CD4-positive, alpha-beta T cell (primary cell): ENCODE measurements at regions not wholly inside any gene's neighbourhood (a gene's known extent, or its start where the extent isn't known, plus 50 kb on each side); places are given as distances from the start of the nearest gene placed in this dataset.
"Not testable (repeated sequence)": the region's sequence is repeated elsewhere in the genome, so short reads cannot be mapped to it uniquely, and the experiment has no call there.

Experiments used
- ATAC-seq: fragments of 200-7000 bp; cut with Tn5 transposase; one replicate; pipeline ENCODE4 v1.10.0; 2022; ENCODE audit warnings: mild to moderate bottlenecking; ENCODE audit not compliant: poor library complexity
- CTCF ChIA-PET: fragments of 350-600 bp; sonication (Branson Sonifier 250); formaldehyde crosslinking; loops from one replicate; lab custom pipeline; 2021; ENCODE audit warnings: antibody characterized with exemption, inconsistent platforms; lab: Charles Lee
- POLR2A ChIA-PET: fragments of 350-600 bp; sonication (Branson Sonifier 250); formaldehyde crosslinking; loops from one replicate; lab custom pipeline; 2021; ENCODE audit warnings: antibody characterized with exemption, inconsistent platforms; lab: Charles Lee
- DNase-seq, 14 experiments: peaks; one replicate each; pipeline ENCODE4 v3.0.0-alpha.2; 2013 to 2020; ENCODE audit warnings: mixed read lengths in 2 of 14
- H3K27ac ChIP-seq, 2 donors: one replicate each; pipeline versions ENCODE4 v1.5.1 to v1.7.0; 2013; ENCODE audit warnings: low read length in 2 of 2, low read depth in 1 of 2, mild to moderate bottlenecking in 1 of 2
- H3K27me3 ChIP-seq, 2 experiments: 1 replicate in 1 of 2; 2 replicates in 1 of 2; pipeline versions ENCODE4 v1.6.1 to v1.7.0; 2013; ENCODE audit warnings: low read length in 2 of 2, control low read depth in 1 of 2, mild to moderate bottlenecking in 1 of 2, moderate library complexity in 1 of 2; ENCODE audit not compliant: insufficient read depth in 2 of 2, control insufficient read depth in 1 of 2
- H3K36me3 ChIP-seq: one replicate; pipeline ENCODE4 v1.6.1; 2013; ENCODE audit warnings: low read length, control low read depth; ENCODE audit not compliant: insufficient read depth
- H3K4me1 ChIP-seq: one replicate; pipeline ENCODE4 v1.6.1; 2013; ENCODE audit warnings: low read length, control low read depth; ENCODE audit not compliant: insufficient read depth
- H3K4me3 ChIP-seq: one replicate; pipeline ENCODE4 v1.5.1; 2013; ENCODE audit warnings: mild to moderate bottlenecking, low read length, moderate library complexity
- H3K9me3 ChIP-seq, 2 experiments: 1 replicate in 1 of 2; 2 replicates in 1 of 2; pipeline versions ENCODE4 v1.6.1 to v1.7.0; 2013; ENCODE audit warnings: low read length in 2 of 2, mild to moderate bottlenecking in 2 of 2, control low read depth in 1 of 2, moderate library complexity in 1 of 2; ENCODE audit not compliant: control insufficient read depth in 1 of 2, insufficient read depth in 1 of 2
- H3K27ac Mint-ChIP-seq: one replicate; pipeline ENCODE4 v1.8.0; 2020; ENCODE audit warnings: mixed read lengths
- H3K27me3 Mint-ChIP-seq: one replicate; pipeline ENCODE4 v1.8.0; 2021; ENCODE audit warnings: mixed read lengths
- H3K36me3 Mint-ChIP-seq: one replicate; pipeline ENCODE4 v1.8.0; 2021; ENCODE audit warnings: low read depth, mixed read lengths
- H3K4me1 Mint-ChIP-seq: one replicate; pipeline ENCODE4 v1.8.0; 2021; ENCODE audit warnings: low read depth, mixed read lengths
- H3K4me3 Mint-ChIP-seq: one replicate; pipeline ENCODE4 v1.8.0; 2020; ENCODE audit warnings: mild to moderate bottlenecking, mixed read lengths
- H3K9me3 Mint-ChIP-seq: one replicate; pipeline ENCODE4 v1.8.0; 2020; ENCODE audit warnings: mixed read lengths
- CTCF ChIP-seq: fragments of 200-600 bp; IDR thresholded peaks from one replicate; pipeline ENCODE4 v1.8.0; 2022; ENCODE audit warnings: antibody characterized with exemption, mild to moderate bottlenecking
- intact Hi-C, 2 experiments: fragments of 100-400 bp; cut with DNase I in 1 of 2; cut with micrococcal nuclease in 1 of 2; formaldehyde crosslinking; loops; one replicate each; pipeline versions ENCODE4 v1.15.1 to v1.9.0; 2023 to 2025; cut with DNase I, micrococcal nuclease

- H3K4me1 Mint-ChIP-seq: no peaks in the 10 kb centered on the region
- H3K9me3 Mint-ChIP-seq: peaks cover 5% of the 10 kb centered on the region
- no peaks in the 10 kb centered on the region for H3K36me3 Mint-ChIP-seq
- POLR2A ChIA-PET: no interaction called here
- H3K27me3 Mint-ChIP-seq: no peaks in the 10 kb centered on the region
- CTCF ChIA-PET: no interaction called here
- Histone ChIP-seq H3K9me3 (peaks cover 0 to 8% of the 10 kb centered on the region in 2 experiments), H3K36me3 (no peaks in the 10 kb centered on the region), H3K27ac (no peak overlapping the region), H3K27me3 (no peaks in the 10 kb centered on the region), H3K4me3 (no peak overlapping the region), H3K4me1 (no peaks in the 10 kb centered on the region)
- no peak overlapping the region for H3K27ac Mint-ChIP-seq
- H3K4me3 Mint-ChIP-seq: no peak overlapping the region
- DNase-seq: no peak
- no peak for TF ChIP-seq CTCF
- ATAC-seq: no peak
- intact Hi-C loops: no loop called here
Measured at GRCh38 chr7:109616551-109617069, 1046.9 kb downstream of the DNAJB9 start.

- peaks cover 0 to 8% of the 10 kb centered on the region in 2 experiments for H3K9me3 ChIP-seq
- Mint-ChIP-seq H3K27ac (no peak overlapping the region), H3K36me3 (no peaks in the 10 kb centered on the region), H3K9me3 (peaks cover 2% of the 10 kb centered on the region), H3K4me1 (no peaks in the 10 kb centered on the region), H3K4me3 (no peak overlapping the region), H3K27me3 (no peaks in the 10 kb centered on the region)
- no peaks in the 10 kb centered on the region for H3K36me3 ChIP-seq
- H3K4me1 ChIP-seq: no peaks in the 10 kb centered on the region
- no peak overlapping the region for H3K4me3 ChIP-seq
- intact Hi-C loops: loop anchor here in 1 of 2 experiments (10.0 kb wide), 1 partner anchor 912 kb away; no protein-coding TSS in a partner anchor
- H3K27me3 ChIP-seq: no peaks in the 10 kb centered on the region
- DNase-seq (no peak), ATAC-seq (no peak)
- ChIA-PET POLR2A (no interaction called here), CTCF (no interaction called here)
- no peak for TF ChIP-seq CTCF
- no peak overlapping the region for H3K27ac ChIP-seq
Measured at GRCh38 chr7:109622320-109622719, 1052.6 kb downstream of the DNAJB9 start.

GRCh38 chr7:109632890-109633289 lies 1063.2 kb downstream of the DNAJB9 start:
- H3K4me3 Mint-ChIP-seq, H3K4me1 ChIP-seq, DNase-seq, POLR2A ChIA-PET, H3K27me3 ChIP-seq, CTCF ChIA-PET, H3K36me3 Mint-ChIP-seq, H3K4me1 Mint-ChIP-seq, ATAC-seq, H3K36me3 ChIP-seq, H3K9me3 ChIP-seq, H3K27ac Mint-ChIP-seq, H3K27me3 Mint-ChIP-seq, H3K4me3 ChIP-seq, H3K27ac ChIP-seq, intact Hi-C loops: not testable (repeated sequence)
- peaks cover 12% of the 10 kb centered on the region for H3K9me3 Mint-ChIP-seq

GRCh38 chr7:109635374-109635773 lies 1065.7 kb downstream of the DNAJB9 start:
- CTCF ChIA-PET: no interaction called here
- Histone ChIP-seq H3K4me3 (no peak overlapping the region), H3K27me3 (no peaks in the 10 kb centered on the region), H3K36me3 (no peaks in the 10 kb centered on the region), H3K4me1 (no peaks in the 10 kb centered on the region), H3K9me3 (no peaks in the 10 kb centered on the region), H3K27ac (no peak overlapping the region)
- TF ChIP-seq CTCF: no peak
- Mint-ChIP-seq H3K9me3 (peaks cover 10% of the 10 kb centered on the region), H3K36me3 (no peaks in the 10 kb centered on the region), H3K27ac (no peak overlapping the region), H3K27me3 (no peaks in the 10 kb centered on the region), H3K4me1 (no peaks in the 10 kb centered on the region), H3K4me3 (no peak overlapping the region)
- intact Hi-C loops: no loop called here
- POLR2A ChIA-PET: no interaction called here
- DNase-seq (no peak), ATAC-seq (no peak)
